K562 (cell line): ENCODE measurements at regions not wholly inside any gene's neighbourhood (a gene's known extent, or its start where the extent isn't known, plus 50 kb on each side); places are given as distances from the start of the nearest gene placed in this dataset.

Experiments used
- EZH2 ChIP-seq: IDR thresholded peaks from 2 replicates; pipeline ENCODE4 v1.6.1; 2012; ENCODE audit warnings: low read depth, mild to moderate bottlenecking, inconsistent platforms, low read length, borderline replicate concordance
- MAX ChIP-seq: sonication (generic); formaldehyde crosslinking; IDR thresholded peaks from 2 replicates; pipeline ENCODE4 v1.9.0; 2022; ENCODE audit warnings: mild to moderate bottlenecking, missing genetic modification reagents
- PCBP2 ChIP-seq: fragments of 200-400 bp; formaldehyde crosslinking; IDR thresholded peaks from 2 replicates; pipeline ENCODE4 v1.6.1; 2018; ENCODE audit warnings: low read length, low read depth, mild to moderate bottlenecking, moderate library complexity; ENCODE audit not compliant: poor library complexity, severe bottlenecking
- SP1 ChIP-seq: sonication (generic); formaldehyde crosslinking; IDR thresholded peaks from 2 replicates; pipeline ENCODE4 v1.8.1; 2022; ENCODE audit warnings: mild to moderate bottlenecking, missing genetic modification reagents
- TF ChIP-seq, protein P1 (sequence below), 3 experiments: IDR thresholded peaks in 2 of 3; conservative IDR thresholded peaks in 1 of 3; 2 replicates each; pipeline ENCODE4 v1.5.1; 2011 to 2012; ENCODE audit warnings: low read length in 3 of 3, mild to moderate bottlenecking in 3 of 3, control low read depth in 2 of 3, improper control_type of control experiment in 1 of 3, inconsistent platforms in 1 of 3, low read depth in 1 of 3, mixed read lengths in 1 of 3, moderate library complexity in 1 of 3; ENCODE audit not compliant: insufficient read depth in 2 of 3

DNA sequence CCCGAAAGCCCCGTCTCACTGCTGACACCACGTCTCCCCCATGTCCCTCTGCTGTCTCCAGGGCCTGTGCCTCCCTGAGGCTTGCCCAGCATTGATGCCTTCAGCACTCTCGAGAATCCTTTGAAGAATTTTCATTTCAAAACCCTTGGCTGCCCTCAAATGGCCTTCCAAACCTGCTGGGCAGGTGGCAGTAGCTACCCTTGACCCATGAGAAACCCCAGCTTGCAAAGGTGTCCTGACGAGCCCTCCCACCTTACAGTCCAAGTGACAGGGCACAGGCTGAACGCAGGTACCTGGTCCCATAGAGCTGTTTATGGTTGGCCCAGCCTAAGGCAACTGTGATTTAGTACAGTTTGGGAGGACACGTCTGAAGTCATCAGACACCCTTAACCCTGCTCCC, 97.2 kb upstream of the SPIN1 start:
- TF ChIP-seq MAX (CRISPR knock-in tag): no peak
- TF ChIP-seq PCBP2: no peak
- no peak for TF ChIP-seq EZH2
- TF ChIP-seq, protein P1, sequence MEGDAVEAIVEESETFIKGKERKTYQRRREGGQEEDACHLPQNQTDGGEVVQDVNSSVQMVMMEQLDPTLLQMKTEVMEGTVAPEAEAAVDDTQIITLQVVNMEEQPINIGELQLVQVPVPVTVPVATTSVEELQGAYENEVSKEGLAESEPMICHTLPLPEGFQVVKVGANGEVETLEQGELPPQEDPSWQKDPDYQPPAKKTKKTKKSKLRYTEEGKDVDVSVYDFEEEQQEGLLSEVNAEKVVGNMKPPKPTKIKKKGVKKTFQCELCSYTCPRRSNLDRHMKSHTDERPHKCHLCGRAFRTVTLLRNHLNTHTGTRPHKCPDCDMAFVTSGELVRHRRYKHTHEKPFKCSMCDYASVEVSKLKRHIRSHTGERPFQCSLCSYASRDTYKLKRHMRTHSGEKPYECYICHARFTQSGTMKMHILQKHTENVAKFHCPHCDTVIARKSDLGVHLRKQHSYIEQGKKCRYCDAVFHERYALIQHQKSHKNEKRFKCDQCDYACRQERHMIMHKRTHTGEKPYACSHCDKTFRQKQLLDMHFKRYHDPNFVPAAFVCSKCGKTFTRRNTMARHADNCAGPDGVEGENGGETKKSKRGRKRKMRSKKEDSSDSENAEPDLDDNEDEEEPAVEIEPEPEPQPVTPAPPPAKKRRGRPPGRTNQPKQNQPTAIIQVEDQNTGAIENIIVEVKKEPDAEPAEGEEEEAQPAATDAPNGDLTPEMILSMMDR (IDR thresholded peaks at IDR 0.05 in 2 of 3, conservative IDR thresholded peaks at IDR 0.05 in 1 of 3; ENCODE audit: insufficient read depth in 2 of 3, low read depth in 1 of 3, low read length in 3 of 3): no peak
- TF ChIP-seq SP1: no peak
